ENCODE measurements at regions not wholly inside any gene's neighbourhood (a gene's known extent, or its start where the extent isn't known, plus 50 kb on each side); places are given as distances from the start of the nearest gene placed in this dataset.

GRCh38 chr2:21543630-21544029 lies 419.9 kb downstream of the TDRD15 start:
- no peak for DNase-seq

- DNase-seq: no peak
Observed at GRCh38 chr2:21544392-21544791, 420.6 kb downstream of the TDRD15 start.

- no peak for DNase-seq
Observed at GRCh38 chr2:21552981-21553380, 429.2 kb downstream of the TDRD15 start.

- DNase-seq: no peak
Observed at GRCh38 chr2:21559351-21559750, 435.6 kb downstream of the TDRD15 start.

GRCh38 chr2:21561965-21562364 lies 438.2 kb downstream of the TDRD15 start:
- DNase-seq: no peak

GRCh38 chr2:21567395-21567794 lies 443.6 kb downstream of the TDRD15 start:
- DNase-seq: no peak

- DNase-seq: no peak
Observed at GRCh38 chr2:21571686-21572085, 447.9 kb downstream of the TDRD15 start.

GRCh38 chr2:21580391-21580790 lies 456.6 kb downstream of the TDRD15 start:
- no peak for DNase-seq

- DNase-seq: no peak
Observed at GRCh38 chr2:21585881-21586280, 462.1 kb downstream of the TDRD15 start.

GRCh38 chr2:21590026-21590690 lies 466.4 kb downstream of the TDRD15 start:
- DNase-seq: no peak

- no peak for DNase-seq
Observed at GRCh38 chr2:21591926-21592325, 468.2 kb downstream of the TDRD15 start.

- DNase-seq: no peak
Observed at GRCh38 chr2:21599417-21599816, 475.6 kb downstream of the TDRD15 start.

- DNase-seq: no peak
Observed at GRCh38 chr2:21602789-21603188, 479.0 kb downstream of the TDRD15 start.

- no peak for DNase-seq
Observed at GRCh38 chr2:21607572-21607971, 483.8 kb downstream of the TDRD15 start.

GRCh38 chr2:21610304-21610703 lies 486.5 kb downstream of the TDRD15 start:
- no peak for DNase-seq

- no peak for DNase-seq
Observed at GRCh38 chr2:21617885-21618434, 494.2 kb downstream of the TDRD15 start.

GRCh38 chr2:21620771-21621170 lies 497.0 kb downstream of the TDRD15 start:
- no peak for DNase-seq

GRCh38 chr2:21627938-21628337 lies 504.2 kb downstream of the TDRD15 start:
- no peak for DNase-seq

GRCh38 chr2:21633015-21633414 lies 509.2 kb downstream of the TDRD15 start:
- DNase-seq: no peak

GRCh38 chr2:21633466-21633865 lies 509.7 kb downstream of the TDRD15 start:
- DNase-seq: no peak

GRCh38 chr2:21633911-21634310 lies 510.1 kb downstream of the TDRD15 start:
- no peak for DNase-seq

- DNase-seq: no peak
Observed at GRCh38 chr2:21640046-21640445, 516.3 kb downstream of the TDRD15 start.

GRCh38 chr2:21642647-21643046 lies 518.9 kb downstream of the TDRD15 start:
- DNase-seq: no peak

- DNase-seq: no peak
Observed at GRCh38 chr2:21643180-21643579, 519.4 kb downstream of the TDRD15 start.

- no peak for DNase-seq
Observed at GRCh38 chr2:21644266-21644665, 520.5 kb downstream of the TDRD15 start.
